Nephron (organoid): ENCODE measurements at regions not wholly inside any gene's neighbourhood (a gene's known extent, or its start where the extent isn't known, plus 50 kb on each side); places are given as distances from the start of the nearest gene placed in this dataset.

Source experiments
- H3K27ac Mint-ChIP-seq, 3 experiments: 2 replicates each; pipeline ENCODE4 v1.8.0; 2020; ENCODE audit warnings: mixed read lengths in 3 of 3, mild to moderate bottlenecking in 2 of 3, moderate library complexity in 1 of 3
- H3K27me3 Mint-ChIP-seq: 2 replicates; pipeline ENCODE4 v1.8.0; 2021; ENCODE audit warnings: low read depth, mild to moderate bottlenecking, moderate library complexity, mixed read lengths
- H3K36me3 Mint-ChIP-seq: 2 replicates; pipeline ENCODE4 v1.8.0; 2020; ENCODE audit warnings: low read depth, mixed read lengths
- H3K4me1 Mint-ChIP-seq: 2 replicates; pipeline ENCODE4 v1.8.0; 2020; ENCODE audit warnings: mixed read lengths
- H3K4me3 Mint-ChIP-seq, 3 experiments: 2 replicates each; pipeline ENCODE4 v1.8.0; 2020; ENCODE audit warnings: mild to moderate bottlenecking in 3 of 3, mixed read lengths in 3 of 3, moderate library complexity in 2 of 3
- H3K9me3 Mint-ChIP-seq: 2 replicates; pipeline ENCODE4 v1.8.0; 2020; ENCODE audit warnings: mixed read lengths
- TF ChIP-seq, protein P1 (sequence below), 3 experiments: fragments of 200-600 bp; sonication (generic); IDR thresholded peaks; one replicate each; pipeline ENCODE4 v1.5.0; 2021; ENCODE audit warnings: antibody characterized with exemption in 3 of 3; ENCODE audit not compliant: unreplicated experiment in 3 of 3

DNA sequence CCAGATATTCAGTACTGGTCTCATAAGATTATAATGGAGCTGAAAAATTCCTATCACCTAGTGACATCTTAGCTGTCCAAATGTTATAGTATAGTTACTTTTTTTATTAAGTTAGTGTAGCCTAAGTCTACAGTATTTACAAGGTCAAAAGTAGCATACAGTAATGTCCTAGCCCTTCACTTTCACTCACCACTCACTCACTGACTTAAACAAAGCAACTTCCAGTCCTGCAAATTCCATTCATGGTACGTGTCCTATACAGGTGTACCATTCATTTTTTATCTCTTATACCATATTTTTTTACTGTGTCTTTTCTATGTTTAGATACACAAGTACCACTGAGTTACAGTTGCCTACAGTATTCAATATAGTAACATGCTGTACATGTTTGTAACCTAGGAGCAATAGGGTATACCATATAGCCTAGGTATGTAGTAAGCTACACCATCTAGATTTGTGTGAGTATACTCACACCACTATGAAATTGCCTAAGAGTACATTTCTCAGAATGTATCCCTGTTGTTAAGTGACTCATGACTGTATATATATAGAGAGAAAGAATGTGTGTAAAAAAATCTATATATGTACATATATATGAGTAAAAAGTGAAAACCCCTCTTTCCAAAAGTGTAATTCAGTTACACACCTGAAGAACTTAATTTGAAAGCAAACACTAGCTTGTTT, 234.8 kb upstream of the WWC1 start:
- H3K27ac Mint-ChIP-seq, result peak overlapping the region in 1 of 3 experiments; percentile 74
- H3K9me3 Mint-ChIP-seq, result peaks cover 6% of the 10 kb centered on the region

DNA sequence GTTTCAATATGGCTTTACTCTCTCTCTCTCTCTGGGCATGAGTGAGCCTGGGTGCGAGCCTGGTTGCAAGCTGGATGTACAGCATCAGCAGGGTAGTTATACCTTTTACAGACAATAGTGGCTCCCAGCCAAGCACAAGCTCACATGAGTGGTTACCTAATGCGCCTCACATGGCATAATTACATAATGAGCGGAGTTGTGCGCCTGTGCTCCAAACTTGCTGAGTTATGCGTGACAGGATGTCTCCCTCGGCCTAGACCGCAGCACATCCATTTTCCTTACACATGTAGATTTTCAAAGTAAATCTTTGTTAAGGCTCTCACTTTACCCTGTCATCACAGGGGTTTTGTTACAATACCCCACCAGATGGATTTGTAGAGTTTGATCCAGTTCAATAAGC, 233.5 kb upstream of the WWC1 start:
- Mint-ChIP-seq H3K9me3 (peaks cover 6% of the 10 kb centered on the region), H3K27me3 (no peaks in the 10 kb centered on the region), H3K4me3 (no peak overlapping the region), H3K27ac (no peak overlapping the region), H3K36me3 (no peaks in the 10 kb centered on the region), H3K4me1 (peaks cover 14% of the 10 kb centered on the region)
- TF ChIP-seq, protein P1, sequence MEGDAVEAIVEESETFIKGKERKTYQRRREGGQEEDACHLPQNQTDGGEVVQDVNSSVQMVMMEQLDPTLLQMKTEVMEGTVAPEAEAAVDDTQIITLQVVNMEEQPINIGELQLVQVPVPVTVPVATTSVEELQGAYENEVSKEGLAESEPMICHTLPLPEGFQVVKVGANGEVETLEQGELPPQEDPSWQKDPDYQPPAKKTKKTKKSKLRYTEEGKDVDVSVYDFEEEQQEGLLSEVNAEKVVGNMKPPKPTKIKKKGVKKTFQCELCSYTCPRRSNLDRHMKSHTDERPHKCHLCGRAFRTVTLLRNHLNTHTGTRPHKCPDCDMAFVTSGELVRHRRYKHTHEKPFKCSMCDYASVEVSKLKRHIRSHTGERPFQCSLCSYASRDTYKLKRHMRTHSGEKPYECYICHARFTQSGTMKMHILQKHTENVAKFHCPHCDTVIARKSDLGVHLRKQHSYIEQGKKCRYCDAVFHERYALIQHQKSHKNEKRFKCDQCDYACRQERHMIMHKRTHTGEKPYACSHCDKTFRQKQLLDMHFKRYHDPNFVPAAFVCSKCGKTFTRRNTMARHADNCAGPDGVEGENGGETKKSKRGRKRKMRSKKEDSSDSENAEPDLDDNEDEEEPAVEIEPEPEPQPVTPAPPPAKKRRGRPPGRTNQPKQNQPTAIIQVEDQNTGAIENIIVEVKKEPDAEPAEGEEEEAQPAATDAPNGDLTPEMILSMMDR (IDR thresholded peaks at IDR 0.05; ENCODE audit: unreplicated experiment in 3 of 3), result no peak

More for the DNA sequence above, 234.8 kb upstream of the WWC1 start:
- H3K27me3 Mint-ChIP-seq, result no peaks in the 10 kb centered on the region
- peaks cover 14% of the 10 kb centered on the region for H3K4me1 Mint-ChIP-seq
- no peaks in the 10 kb centered on the region for H3K36me3 Mint-ChIP-seq
- TF ChIP-seq, protein P1 (IDR thresholded peaks at IDR 0.05; ENCODE audit: unreplicated experiment in 3 of 3), result no peak
- no peak overlapping the region for H3K4me3 Mint-ChIP-seq

DNA sequence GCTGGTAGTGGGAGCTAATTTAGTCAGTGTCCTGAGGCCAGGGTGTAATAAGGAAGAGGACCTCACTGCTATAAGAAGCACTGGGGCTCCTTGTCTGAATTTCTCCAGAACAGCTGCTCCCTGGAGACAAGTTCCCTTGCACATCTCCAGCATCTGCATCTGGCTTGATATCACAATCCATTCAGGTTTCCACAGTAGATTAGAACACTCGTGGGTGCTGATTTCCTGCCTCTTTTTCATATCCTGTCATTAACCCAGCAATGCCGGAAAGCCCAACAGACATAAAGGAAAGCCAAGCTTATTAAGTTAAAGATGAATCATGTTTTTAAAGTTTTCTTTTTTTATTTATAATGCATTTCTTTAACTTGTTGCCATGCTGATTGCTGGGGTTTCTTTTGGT, 232.3 kb upstream of the WWC1 start:
- H3K4me1 Mint-ChIP-seq, result peaks cover 14% of the 10 kb centered on the region
- peaks cover 6% of the 10 kb centered on the region for H3K9me3 Mint-ChIP-seq
- TF ChIP-seq, protein P1 (IDR thresholded peaks at IDR 0.05; ENCODE audit: unreplicated experiment in 3 of 3), result no peak
- no peak overlapping the region for H3K4me3 Mint-ChIP-seq
- no peaks in the 10 kb centered on the region for H3K36me3 Mint-ChIP-seq
- no peak overlapping the region for H3K27ac Mint-ChIP-seq
- H3K27me3 Mint-ChIP-seq, result no peaks in the 10 kb centered on the region

DNA sequence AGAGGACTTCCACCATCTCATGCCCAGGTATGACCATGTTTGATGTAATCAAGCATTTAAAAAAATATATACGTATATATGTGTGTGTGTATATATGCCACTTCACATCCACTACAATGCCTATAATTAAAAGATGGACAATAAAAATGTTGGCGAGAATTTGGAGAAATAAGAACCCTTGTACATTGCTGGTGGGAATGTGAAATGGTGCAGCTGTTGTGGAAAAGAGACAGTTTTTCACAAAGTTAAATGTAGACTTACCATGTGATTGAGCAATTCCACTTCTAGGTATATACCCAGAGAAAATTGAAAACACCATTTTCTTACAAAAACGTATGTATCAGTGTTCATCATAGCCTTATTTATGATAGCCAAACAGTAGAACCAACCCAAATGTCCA, 229.2 kb upstream of the WWC1 start:
- no peak overlapping the region for H3K4me3 Mint-ChIP-seq
- H3K27ac Mint-ChIP-seq, result peak overlapping the region in 1 of 3 experiments; percentile 68
- H3K4me1 Mint-ChIP-seq, result peaks cover 10% of the 10 kb centered on the region
- H3K36me3 Mint-ChIP-seq, result no peaks in the 10 kb centered on the region
- H3K9me3 Mint-ChIP-seq, result peaks cover 5% of the 10 kb centered on the region
- TF ChIP-seq, protein P1 (IDR thresholded peaks at IDR 0.05; ENCODE audit: unreplicated experiment in 3 of 3), result no peak
- no peaks in the 10 kb centered on the region for H3K27me3 Mint-ChIP-seq

DNA sequence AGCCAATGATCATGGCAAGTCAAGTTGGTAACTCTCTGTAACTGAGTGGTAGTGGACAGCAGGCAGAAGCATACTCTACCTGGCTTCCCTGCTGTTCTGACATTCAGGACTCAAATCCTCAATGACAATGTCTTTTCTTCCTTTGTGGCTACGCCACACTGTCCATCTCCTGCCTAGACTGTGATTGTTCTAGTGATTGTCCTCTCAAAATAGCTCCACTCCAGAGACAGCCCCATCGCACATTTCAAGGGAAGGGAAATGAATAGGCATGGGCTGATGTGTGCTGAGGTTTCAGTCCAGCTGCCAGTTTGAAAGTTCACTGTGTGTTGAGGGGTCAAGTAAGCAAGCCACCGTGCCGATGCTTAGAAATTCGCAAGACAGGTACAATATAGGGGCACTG, 227.0 kb upstream of the WWC1 start:
- Mint-ChIP-seq H3K36me3 (no peaks in the 10 kb centered on the region), H3K9me3 (no peaks in the 10 kb centered on the region), H3K27ac (no peak overlapping the region), H3K4me3 (no peak overlapping the region), H3K27me3 (no peaks in the 10 kb centered on the region), H3K4me1 (peaks cover 10% of the 10 kb centered on the region)
- TF ChIP-seq, protein P1 (IDR thresholded peaks at IDR 0.05; ENCODE audit: unreplicated experiment in 3 of 3), result no peak
